HCT116 (cell line): ENCODE measurements at regions not wholly inside any gene's neighbourhood (a gene's known extent, or its start where the extent isn't known, plus 50 kb on each side); places are given as distances from the start of the nearest gene placed in this dataset.

Experiments used
- ATAC-seq: fragments of 200-7000 bp; cut with Tn5 transposase; 2 replicates; pipeline ENCODE4 v1.9.1; 2020; ENCODE audit warnings: mild to moderate bottlenecking, moderate library complexity
- BruUV-seq: library from RNA; stranded (reverse); fragments of 400-500 nt; replicated peaks from 2 replicates; lab custom pipeline; 2021; lab: Mats Ljungman, UMichigan
- CTCF ChIA-PET: fragments of 300-600 bp; sonication (Branson Sonifier 250); formaldehyde crosslinking; loops from one replicate; lab custom pipeline; 2021; ENCODE audit warnings: antibody characterized with exemption; lab: Charles Lee
- POLR2A ChIA-PET: fragments of 300-600, 350-600 bp; sonication (Branson Sonifier 250); formaldehyde crosslinking; loops from one replicate; lab custom pipeline; 2021; ENCODE audit warnings: antibody characterized with exemption; lab: Charles Lee
- RAD21 ChIA-PET, 2 experiments: fragments of 300-600 bp; sonication (Branson Sonifier 250); formaldehyde crosslinking; loops; one replicate each; lab custom pipeline; 2023; ENCODE audit warnings: low total read pairs in 2 of 2; ENCODE audit not compliant: uncharacterized antibody in 2 of 2, unreplicated experiment in 2 of 2, low non-redundant PET in 1 of 2; lab: Charles Lee
- DNase-seq: peaks from one replicate; pipeline ENCODE4 v3.0.0-alpha.2; 2010; ENCODE audit warnings: low read depth, low spot score
- H2AFZ ChIP-seq: fragments of 200-600 bp; shearing (Covaris generic), sonication (generic); 2 replicates; pipeline ENCODE4 v1.6.1; 2017; ENCODE audit warnings: low read depth, mixed run types, mixed read lengths, antibody characterized with exemption, low read length; ENCODE audit not compliant: poor library complexity, severe bottlenecking
- H3K27ac ChIP-seq: 2 replicates; pipeline ENCODE4 v1.5.1; 2012; ENCODE audit warnings: low read depth, low read length
- H3K27me3 ChIP-seq: fragments of 200-600 bp; sonication (generic); 2 replicates; pipeline ENCODE4 v1.6.1; 2016; ENCODE audit warnings: mixed run types, low read length, mixed read lengths; ENCODE audit not compliant: insufficient read depth
- H3K36me3 ChIP-seq, 2 experiments: fragments of 200-500 bp in 1 of 2; fragments of 200-600 bp in 1 of 2; sonication (Bioruptor generic) in 1 of 2; sonication (generic) in 1 of 2; 2 replicates each; pipeline versions ENCODE4 v1.5.1 to v1.6.1; 2014 to 2016; ENCODE audit warnings: low read length in 2 of 2, inconsistent platforms in 1 of 2, mixed read lengths in 1 of 2, mixed run types in 1 of 2; ENCODE audit not compliant: insufficient read depth in 2 of 2, control insufficient read depth in 1 of 2
- H3K4me1 ChIP-seq, 2 experiments: fragments of 200-600 bp in 1 of 2; sonication (generic) in 1 of 2; 2 replicates each; pipeline versions ENCODE4 v1.5.1 to v1.6.1; 2012 to 2017; ENCODE audit warnings: low read length in 2 of 2, inconsistent platforms in 1 of 2, mild to moderate bottlenecking in 1 of 2, mixed read lengths in 1 of 2, mixed run types in 1 of 2, moderate library complexity in 1 of 2; ENCODE audit not compliant: insufficient read depth in 2 of 2, control insufficient read depth in 1 of 2
- H3K4me2 ChIP-seq: fragments of 200-600 bp; sonication (generic); 2 replicates; pipeline ENCODE4 v1.6.1; 2017; ENCODE audit warnings: mixed run types, low read length, mixed read lengths
- H3K4me3 ChIP-seq, 2 experiments: fragments of 200-600 bp in 1 of 2; sonication (generic) in 1 of 2; replicated peaks in 1 of 2; 2 replicates each; pipeline ENCODE4 v1.5.1; 2011 to 2016; ENCODE audit warnings: low read length in 2 of 2, control low read depth in 1 of 2, low read depth in 1 of 2, mild to moderate bottlenecking in 1 of 2, mixed read lengths in 1 of 2, mixed run types in 1 of 2
- H3K79me2 ChIP-seq: fragments of 200-600 bp; sonication (generic); 2 replicates; pipeline ENCODE4 v1.6.1; 2017; ENCODE audit warnings: mild to moderate bottlenecking, mixed run types, low read length, moderate library complexity, mixed read lengths; ENCODE audit not compliant: insufficient read depth
- H3K9ac ChIP-seq: fragments of 200-600 bp; sonication (generic); 2 replicates; pipeline ENCODE4 v1.6.1; 2016; ENCODE audit warnings: low read length, mixed read lengths
- H3K9me2 ChIP-seq: fragments of 200-600 bp; sonication (generic), shearing (Covaris generic); 2 replicates; pipeline ENCODE4 v1.6.1; 2017; ENCODE audit warnings: mixed run types, mild to moderate bottlenecking, moderate library complexity; ENCODE audit not compliant: insufficient read depth
- H3K9me3 ChIP-seq, 2 experiments: fragments of 200-500 bp in 1 of 2; fragments of 200-600 bp in 1 of 2; sonication (Bioruptor generic) in 1 of 2; sonication (generic) in 1 of 2; 2 replicates each; pipeline ENCODE4 v1.6.1; 2014 to 2017; ENCODE audit warnings: low read length in 2 of 2, mixed read lengths in 2 of 2, inconsistent platforms in 1 of 2, low read depth in 1 of 2, mild to moderate bottlenecking in 1 of 2, mixed run types in 1 of 2, moderate library complexity in 1 of 2; ENCODE audit not compliant: control insufficient read depth in 1 of 2, insufficient read depth in 1 of 2
- H4K20me1 ChIP-seq: fragments of 200-600 bp; sonication (generic), shearing (Covaris generic); 2 replicates; pipeline ENCODE4 v1.6.1; 2017; ENCODE audit warnings: mixed run types, mild to moderate bottlenecking, moderate library complexity; ENCODE audit not compliant: insufficient read depth
- ATF3 ChIP-seq: IDR thresholded peaks from 2 replicates; pipeline ENCODE4 v1.6.1; 2012
- CTCF ChIP-seq, 3 experiments: fragments of 200-600 bp in 1 of 3; sonication (generic) in 1 of 3; IDR thresholded peaks in 2 of 3; conservative IDR thresholded peaks in 1 of 3; 2 replicates each; pipeline ENCODE4 v1.5.1; 2012 to 2017; ENCODE audit warnings: low read depth in 2 of 3, low read length in 2 of 3, antibody characterized with exemption in 1 of 3, borderline replicate concordance in 1 of 3, control low read depth in 1 of 3, mild to moderate bottlenecking in 1 of 3, mixed read lengths in 1 of 3, mixed run types in 1 of 3, moderate library complexity in 1 of 3; ENCODE audit not compliant: insufficient read depth in 1 of 3
- EGR1 ChIP-seq: IDR thresholded peaks from 2 replicates; pipeline ENCODE4 v1.6.1; 2012; ENCODE audit warnings: low read depth
- EZH2phosphoT487 ChIP-seq: fragments of 200-600 bp; IDR thresholded peaks from 2 replicates; pipeline ENCODE4 v1.6.1; 2018; ENCODE audit warnings: antibody characterized with exemption, borderline replicate concordance
- FOSL1 ChIP-seq: IDR thresholded peaks from 2 replicates; pipeline ENCODE4 v1.6.1; 2012; ENCODE audit warnings: low read depth
- POLR2AphosphoS5 ChIP-seq: IDR thresholded peaks from 2 replicates; pipeline ENCODE4 v1.6.1; 2011; ENCODE audit warnings: mild to moderate bottlenecking, low read depth, low read length, moderate library complexity
- RAD21 ChIP-seq: IDR thresholded peaks from 2 replicates; pipeline ENCODE4 v1.6.1; 2012; ENCODE audit warnings: low read depth, mild to moderate bottlenecking
- TCF7L2 ChIP-seq: IDR thresholded peaks from 2 replicates; pipeline ENCODE4 v1.7.0; 2011; ENCODE audit warnings: borderline replicate concordance, inconsistent platforms; ENCODE audit not compliant: insufficient read depth, insufficient read length; ENCODE audit errors: extremely low read depth
- ZBTB33 ChIP-seq: IDR thresholded peaks from 2 replicates; pipeline ENCODE4 v1.6.1; 2011; ENCODE audit warnings: mild to moderate bottlenecking, low read length, moderate library complexity; ENCODE audit not compliant: insufficient replicate concordance; ENCODE audit errors: extremely low read depth
- intact Hi-C: fragments of 100-400 bp; cut with micrococcal nuclease; formaldehyde crosslinking; loops from 2 replicates; pipeline ENCODE4 v1.10.0; 2022

GRCh38 chr17:63022567-63022966 is 56.5 kb downstream of the TANC2 start:
- Histone ChIP-seq H3K27me3 (no peaks in the 10 kb centered on the region), H3K9me3 (peaks cover 3 to 4% of the 10 kb centered on the region in 2 experiments; a peak in 1 of 4 replicates), H3K36me3 (peaks cover 0 to 6% of the 10 kb centered on the region in 2 experiments; a peak in 2 of 4 replicates), H4K20me1 (no peaks in the 10 kb centered on the region), H3K9ac (no peak overlapping the region), H2AFZ (no peak overlapping the region), H3K4me3 (no peak overlapping the region), H3K79me2 (peaks cover 35% of the 10 kb centered on the region; the same call in 1 of the 2 replicates), H3K4me2 (no peak overlapping the region), H3K27ac (no peak overlapping the region), H3K4me1 (peaks cover 25 to 39% of the 10 kb centered on the region in 2 experiments), H3K9me2 (no peaks in the 10 kb centered on the region)
- ChIA-PET CTCF (interaction anchor here (1.6 kb wide), 1 partner anchor 27 kb away, joined by 4 read pairs; no protein-coding TSS in a partner anchor), RAD21 (no interaction called here), POLR2A (no interaction called here)
- ATAC-seq (no peak), DNase-seq (no peak)
- TF ChIP-seq CTCF (IDR thresholded peaks at IDR 0.05 in 2 of 3, conservative IDR thresholded peaks at IDR 0.05 in 1 of 3; ENCODE audit: borderline replicate concordance in 1 of 3, insufficient read depth in 1 of 3, low read depth in 2 of 3, low read length in 2 of 3) = no peak
- intact Hi-C loops = no loop called here
- no TSS peak for BruUV-seq

GRCh38 chr17:63023049-63023448 is 57.0 kb downstream of the TANC2 start:
- Histone ChIP-seq H3K4me3 (no peak overlapping the region), H3K4me2 (no peak overlapping the region), H4K20me1 (no peaks in the 10 kb centered on the region), H3K79me2 (peaks cover 35% of the 10 kb centered on the region; the same call in 1 of the 2 replicates), H3K27me3 (no peaks in the 10 kb centered on the region), H2AFZ (no peak overlapping the region), H3K36me3 (peaks cover 0 to 6% of the 10 kb centered on the region in 2 experiments; a peak in 2 of 4 replicates), H3K4me1 (peaks cover 21 to 34% of the 10 kb centered on the region in 2 experiments), H3K9me2 (no peaks in the 10 kb centered on the region), H3K9ac (no peak overlapping the region), H3K9me3 (peaks cover 3 to 4% of the 10 kb centered on the region in 2 experiments; a peak in 1 of 4 replicates), H3K27ac (no peak overlapping the region)
- no peak for DNase-seq
- RAD21 ChIA-PET = interaction anchor here in 1 of 2 experiments (0.5 kb wide), 1 partner anchor 128 kb away, joined by 5 read pairs; no protein-coding TSS in a partner anchor
- ATAC-seq = no peak
- intact Hi-C loops = no loop called here
- TF ChIP-seq RAD21 = no peak
- TF ChIP-seq ZBTB33 = no peak
- TF ChIP-seq ATF3 = no peak
- no peak for TF ChIP-seq FOSL1
- TF ChIP-seq EZH2phosphoT487 = no peak
- TF ChIP-seq POLR2AphosphoS5 = no peak
- TF ChIP-seq EGR1 = no peak
- no peak for TF ChIP-seq TCF7L2
- CTCF ChIA-PET = interaction anchor here (1.6 kb wide), 1 partner anchor 28 kb away, joined by 4 read pairs; no protein-coding TSS in a partner anchor
- BruUV-seq = no TSS peak
- POLR2A ChIA-PET = no interaction called here
